ENCODE measurements at regions not wholly inside any gene's neighbourhood (a gene's known extent, or its start where the extent isn't known, plus 50 kb on each side); places are given as distances from the start of the nearest gene placed in this dataset.
"Not testable (repeated sequence)": the region's sequence is repeated elsewhere in the genome, so short reads cannot be mapped to it uniquely, and the experiment has no call there.

DNA sequence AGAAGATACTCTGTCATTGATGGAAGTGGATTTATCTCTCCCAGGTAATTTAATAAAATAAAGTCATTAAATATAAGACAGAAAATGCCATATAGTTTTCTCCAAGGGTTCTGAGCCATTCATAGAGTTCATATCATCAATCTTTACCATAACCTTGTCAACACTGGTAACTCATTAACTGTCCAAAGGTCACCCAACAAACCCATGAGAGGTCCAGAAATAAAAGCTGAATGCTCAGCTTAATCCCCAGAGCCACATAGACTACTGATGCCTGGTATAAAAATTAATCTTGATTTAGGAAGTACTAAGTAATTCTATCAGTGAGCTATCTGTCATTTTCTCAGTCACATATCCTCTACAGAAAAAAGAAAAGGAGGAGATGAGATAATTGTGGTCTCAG lies 903.0 kb upstream of the DDX18 start:
- DNase-seq (ENCODE audit: low read depth in 4 of 4, low spot score in 3 of 4), result no peak

DNA sequence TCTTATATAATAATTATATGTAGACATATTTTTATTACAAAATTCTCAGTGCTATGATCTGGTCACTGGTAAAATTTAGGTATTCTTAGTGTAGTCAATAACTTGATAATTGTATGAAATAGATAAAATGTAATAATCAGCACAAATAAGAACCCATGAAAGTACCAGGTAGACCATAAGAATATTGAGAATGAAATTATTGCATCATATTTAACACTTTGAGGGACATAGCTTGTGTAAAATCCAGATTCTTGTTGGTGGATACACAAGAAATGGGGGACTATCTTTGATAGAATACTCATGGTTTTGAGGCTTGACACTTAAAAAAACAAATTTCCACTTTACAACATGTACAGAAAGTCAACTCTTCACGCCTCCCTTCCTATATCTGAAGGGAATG lies 898.8 kb upstream of the DDX18 start:
- DNase-seq (ENCODE audit: low read depth in 4 of 4, low spot score in 3 of 4), result no peak

DNA sequence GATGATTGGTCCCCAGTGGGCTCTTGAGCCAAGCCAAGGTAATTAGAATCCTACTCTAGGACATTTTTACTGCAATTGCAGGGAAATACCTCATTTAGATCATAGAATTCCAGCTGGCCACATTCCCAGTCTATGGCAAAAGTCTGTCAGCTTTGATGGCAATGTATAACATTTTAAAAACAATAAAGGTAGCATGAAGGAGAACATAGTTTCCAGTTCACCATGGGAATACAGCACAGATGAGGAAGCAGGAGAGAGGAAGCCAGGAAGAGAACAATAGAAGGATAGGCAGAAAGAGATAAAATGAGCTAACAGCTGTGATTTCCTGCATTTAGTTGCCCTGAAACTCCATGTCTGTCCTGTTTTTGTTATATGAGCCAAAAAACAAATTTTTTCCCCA lies 897.3 kb upstream of the DDX18 start:
- DNase-seq (ENCODE audit: low read depth in 4 of 4, low spot score in 3 of 4), result no peak

DNA sequence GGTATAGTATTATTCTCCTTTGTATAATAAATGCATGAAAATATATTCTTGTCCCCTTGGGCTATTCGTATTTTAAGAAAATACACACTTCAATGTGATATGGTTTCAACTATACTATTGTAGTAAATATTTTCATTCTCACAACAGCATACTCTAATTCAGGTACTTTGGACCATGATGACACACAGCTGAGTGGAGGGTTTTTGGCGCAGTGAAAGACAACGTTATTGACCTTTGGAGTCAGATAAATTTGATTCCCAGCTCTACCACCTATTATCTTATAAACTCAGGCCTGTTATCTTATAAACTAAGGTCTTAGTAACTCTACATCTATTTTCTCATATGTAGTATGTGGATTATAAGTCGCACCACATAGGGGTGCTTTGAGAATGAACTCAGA lies 895.9 kb upstream of the DDX18 start:
- DNase-seq (ENCODE audit: low read depth in 4 of 4, low spot score in 3 of 4), result no peak

DNA sequence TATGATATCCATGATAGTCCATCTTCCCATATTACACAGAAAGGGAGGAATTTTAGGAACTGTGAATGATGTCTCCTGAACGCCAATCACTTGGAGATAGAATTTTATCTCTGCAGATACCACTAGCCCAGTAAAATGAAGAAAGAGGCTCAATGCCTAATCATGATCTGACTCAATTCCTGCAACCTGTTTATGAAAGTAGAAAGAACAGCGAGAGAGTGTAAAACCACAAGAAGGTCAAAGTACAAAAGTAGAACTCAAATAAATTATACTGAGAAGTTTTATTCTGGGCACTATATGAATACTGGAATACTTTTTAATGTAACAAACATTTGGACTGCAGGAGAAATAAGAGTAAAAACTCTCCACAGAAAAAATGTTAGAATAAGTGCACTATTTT lies 892.1 kb upstream of the DDX18 start:
- DNase-seq (ENCODE audit: low read depth in 4 of 4, low spot score in 3 of 4), result no peak

DNA sequence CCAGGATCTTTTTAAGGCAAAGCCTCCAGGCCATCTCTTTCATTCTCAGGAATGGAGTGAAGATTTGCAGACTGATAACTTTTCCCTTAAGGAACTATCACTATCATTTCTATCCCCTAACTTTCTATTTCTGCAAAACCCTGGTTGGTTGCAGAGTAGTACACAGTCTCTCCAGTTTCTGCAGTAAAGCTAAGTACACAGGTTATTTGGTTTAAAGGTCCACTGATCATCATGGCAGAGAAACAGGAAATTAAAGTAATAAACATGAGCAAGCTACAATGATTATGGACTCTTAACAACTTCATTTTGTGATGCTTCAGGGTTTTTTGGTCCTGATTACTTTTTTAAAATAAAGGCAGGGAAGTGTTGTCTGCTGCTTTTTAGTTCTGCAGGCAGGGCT lies 890.0 kb upstream of the DDX18 start:
- DNase-seq (ENCODE audit: low read depth in 4 of 4, low spot score in 3 of 4), result no peak

DNA sequence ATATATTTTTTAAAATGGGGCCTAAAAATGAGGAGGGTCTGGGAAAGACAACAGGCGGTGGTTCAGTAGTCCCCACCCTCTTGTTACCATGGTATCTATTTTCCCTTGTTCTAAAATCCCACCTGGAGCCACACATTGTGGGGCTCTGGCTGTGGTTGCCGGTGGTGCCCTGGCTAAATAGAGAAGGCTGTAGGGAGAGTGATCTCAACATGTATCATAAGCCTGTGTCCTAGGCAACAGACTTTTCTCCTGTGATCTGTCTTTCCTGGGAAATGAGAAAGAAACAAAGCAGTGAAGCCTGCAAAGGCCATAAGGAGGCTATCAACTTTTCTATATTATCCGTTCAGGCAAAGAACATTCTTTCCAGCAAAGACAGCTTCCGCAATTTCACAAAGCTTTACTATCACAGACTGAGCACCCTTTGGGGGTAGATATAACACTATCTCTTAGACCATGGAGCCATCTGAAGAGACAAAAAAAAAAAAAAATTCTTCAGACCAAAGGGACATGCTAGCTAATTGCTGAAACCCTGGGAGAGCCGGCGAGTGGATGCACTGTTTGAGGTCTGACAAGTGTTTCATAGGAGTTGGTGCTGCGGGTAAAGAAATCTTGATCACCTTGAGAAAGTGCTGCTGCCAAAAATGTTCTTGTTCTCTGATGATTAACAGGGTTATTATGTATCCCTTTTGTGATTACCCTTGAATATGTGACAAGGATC lies 879.2 kb upstream of the DDX18 start:
- DNase-seq (ENCODE audit: low read depth in 4 of 4, low spot score in 3 of 4), result no peak

DNA sequence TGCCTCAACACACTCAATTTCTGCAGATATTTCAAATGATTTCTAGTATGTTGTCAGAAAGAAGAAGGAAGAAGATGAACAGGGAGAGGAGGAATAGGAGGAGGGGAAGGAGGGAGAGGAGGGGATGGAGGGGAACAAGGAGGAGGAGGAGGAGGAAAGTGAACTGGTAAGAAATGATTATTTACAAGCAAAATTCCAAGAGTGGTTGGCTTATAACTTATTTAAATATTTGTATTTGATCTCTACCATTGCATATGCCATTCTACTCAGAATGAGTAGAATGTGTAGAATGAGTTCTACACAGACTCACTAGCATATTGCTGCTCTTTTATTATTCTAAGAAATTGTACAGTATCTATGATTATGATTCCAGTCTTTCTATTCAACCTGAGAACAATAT lies 866.2 kb upstream of the DDX18 start:
- DNase-seq (ENCODE audit: low read depth in 4 of 4, low spot score in 3 of 4), result no peak

DNA sequence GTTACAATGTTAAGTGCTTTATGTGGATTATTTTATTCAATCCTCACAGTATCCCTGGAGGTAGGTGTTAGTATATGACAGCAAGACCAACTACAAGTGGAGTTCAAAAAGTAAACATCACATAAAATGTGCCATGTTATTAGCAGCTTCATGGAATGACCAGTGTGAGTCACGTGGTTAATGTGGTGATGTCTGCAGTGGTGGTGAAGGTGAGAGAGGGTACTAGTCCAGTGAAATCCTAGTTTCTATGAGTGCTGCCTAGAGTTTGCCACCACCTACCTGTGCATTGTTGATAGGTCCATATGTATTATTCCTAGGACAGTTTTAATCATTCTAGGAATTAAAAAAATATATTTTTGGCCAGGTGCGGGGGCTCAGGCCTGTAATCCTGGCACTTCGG lies 865.2 kb upstream of the DDX18 start:
- no peak for DNase-seq (ENCODE audit: low read depth in 4 of 4, low spot score in 3 of 4)

DNA sequence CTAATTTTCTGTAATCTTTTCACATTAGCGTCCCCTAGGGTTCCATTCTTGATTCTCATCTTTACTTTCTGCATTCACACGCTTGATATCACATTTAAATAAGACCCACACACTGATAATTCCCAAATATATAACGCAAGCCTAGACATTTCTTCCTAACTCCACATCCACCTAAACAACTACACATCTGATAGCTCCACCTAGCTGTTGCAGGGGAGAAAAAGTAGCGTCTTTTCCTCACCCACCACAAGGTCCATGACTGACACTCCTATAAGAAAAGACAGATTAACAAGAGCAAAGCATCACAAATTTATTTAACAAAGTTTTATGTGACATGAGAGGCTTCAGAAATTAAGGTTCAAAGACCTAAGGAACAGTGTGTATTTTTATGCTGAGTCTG lies 862.2 kb upstream of the DDX18 start:
- no peak for DNase-seq (ENCODE audit: low read depth in 4 of 4, low spot score in 3 of 4)

DNA sequence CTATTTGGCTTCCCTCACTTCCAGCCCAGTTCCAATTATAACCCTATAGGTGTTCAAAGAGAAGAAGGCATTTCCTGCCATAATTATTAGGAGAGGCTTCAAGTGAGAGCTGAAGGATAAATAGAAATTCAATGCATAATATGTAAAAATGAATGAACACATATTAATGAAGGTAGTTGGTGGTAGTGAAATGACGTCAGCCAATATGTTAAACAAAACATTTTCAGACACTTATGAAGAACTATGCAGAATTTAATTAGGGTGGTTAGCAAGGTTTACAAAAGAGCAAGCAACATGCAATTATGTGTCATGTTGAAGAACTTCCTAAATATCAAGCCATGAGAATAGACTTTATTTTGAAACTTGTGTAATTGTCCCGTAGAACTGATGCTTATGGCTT lies 858.8 kb upstream of the DDX18 start:
- DNase-seq (ENCODE audit: low read depth in 4 of 4, low spot score in 3 of 4), result no peak

DNA sequence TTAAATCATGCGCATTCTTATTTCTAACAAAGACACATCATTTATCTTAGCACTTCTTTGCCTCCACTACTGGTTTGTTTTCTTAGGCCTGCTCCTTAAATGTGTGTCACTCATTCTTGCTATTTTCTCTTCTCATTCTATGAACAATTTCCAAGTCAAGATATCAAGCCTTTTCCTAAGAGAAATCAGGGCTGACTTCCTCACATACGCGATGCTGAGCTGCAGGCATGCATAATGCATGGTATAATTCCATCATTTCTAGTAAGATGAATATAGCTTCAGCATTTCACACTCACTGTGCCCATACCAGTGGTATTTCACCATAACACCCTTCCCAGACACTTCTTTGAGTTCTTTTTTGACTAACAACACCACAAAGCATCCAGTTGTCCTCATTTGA lies 838.9 kb upstream of the DDX18 start:
- DNase-seq (ENCODE audit: low read depth in 4 of 4, low spot score in 3 of 4), result no peak

DNA sequence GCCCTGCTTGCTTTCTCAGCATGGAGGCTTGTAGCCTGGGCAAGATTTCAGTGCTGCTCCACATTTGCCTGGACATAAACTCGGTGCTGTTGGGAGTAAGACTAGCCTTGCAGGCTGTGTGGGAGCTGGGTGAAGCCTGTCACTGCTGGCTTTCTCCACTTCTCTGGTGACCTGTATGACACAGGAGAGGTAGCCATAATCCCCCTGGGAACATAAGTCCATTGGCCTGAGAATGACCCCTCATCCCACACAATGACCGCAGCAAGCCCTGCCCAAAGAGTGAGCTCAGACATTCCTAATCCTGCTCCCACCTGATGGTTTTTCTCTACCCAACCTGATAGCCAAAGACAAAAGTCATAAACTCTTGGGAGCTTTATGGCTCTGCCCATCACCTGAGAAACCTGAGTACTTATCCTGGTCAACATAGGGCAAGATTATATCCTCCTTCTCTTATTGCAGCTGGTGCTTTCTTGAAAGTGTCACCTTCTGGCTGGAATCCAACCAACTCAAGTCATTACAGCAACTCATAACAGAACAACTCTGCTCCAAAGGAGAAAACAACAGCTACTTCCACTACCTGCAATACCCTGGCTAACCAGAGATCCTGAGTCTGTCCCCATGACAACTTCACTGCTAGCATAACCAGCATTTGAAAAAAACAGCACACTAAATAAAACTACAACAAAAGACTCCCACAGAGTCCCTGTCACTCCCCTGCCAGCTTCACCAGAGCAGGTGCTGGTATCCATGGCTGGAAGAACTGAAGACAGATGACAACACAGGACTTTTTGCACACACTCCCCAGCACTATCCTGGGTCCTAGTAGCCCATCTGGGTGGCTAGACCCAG lies 834.4 kb upstream of the DDX18 start:
- peak in 1 of 4 donors; percentile 10 for DNase-seq (ENCODE audit: low read depth in 4 of 4, low spot score in 3 of 4)

DNA sequence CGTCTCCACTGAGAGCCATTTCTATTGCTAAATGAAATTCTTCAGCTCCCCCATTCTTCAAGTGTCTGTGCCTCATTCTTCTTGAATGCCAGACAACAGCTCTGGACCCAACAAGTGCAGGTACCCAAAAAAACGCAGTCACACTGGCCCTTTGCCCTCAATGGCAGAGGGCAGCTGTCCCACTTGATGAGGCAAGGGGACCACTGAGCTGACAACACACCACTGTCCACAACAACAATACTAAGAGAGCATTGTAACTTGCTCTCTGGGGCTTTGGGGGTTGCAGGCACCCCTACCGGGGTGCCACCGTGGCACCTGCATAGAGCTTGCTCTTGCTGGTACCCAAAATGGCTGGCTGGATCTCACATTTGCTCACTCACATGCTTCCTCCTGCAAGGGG lies 827.0 kb upstream of the DDX18 start:
- DNase-seq (ENCODE audit: low read depth in 4 of 4, low spot score in 3 of 4), result no peak

DNA sequence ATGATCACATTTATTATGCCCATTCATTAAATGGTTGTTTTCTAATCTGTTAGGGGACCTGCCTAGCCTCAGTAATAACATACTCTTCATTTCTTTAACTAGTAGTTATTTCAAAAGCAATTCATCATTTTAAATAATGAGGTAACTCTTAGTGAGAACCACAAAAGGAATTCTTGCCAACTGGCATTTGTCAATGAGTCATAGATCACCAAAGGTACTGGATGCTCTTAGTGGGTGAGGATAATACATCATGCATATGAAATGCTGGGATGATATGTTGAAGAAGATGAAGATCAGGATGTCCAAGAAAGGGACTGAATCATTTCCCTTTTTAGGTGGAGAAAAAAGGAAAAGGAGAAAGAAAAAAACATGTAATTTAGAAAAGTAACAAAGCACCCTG lies 826.2 kb upstream of the DDX18 start:
- no peak for DNase-seq (ENCODE audit: low read depth in 4 of 4, low spot score in 3 of 4)

DNA sequence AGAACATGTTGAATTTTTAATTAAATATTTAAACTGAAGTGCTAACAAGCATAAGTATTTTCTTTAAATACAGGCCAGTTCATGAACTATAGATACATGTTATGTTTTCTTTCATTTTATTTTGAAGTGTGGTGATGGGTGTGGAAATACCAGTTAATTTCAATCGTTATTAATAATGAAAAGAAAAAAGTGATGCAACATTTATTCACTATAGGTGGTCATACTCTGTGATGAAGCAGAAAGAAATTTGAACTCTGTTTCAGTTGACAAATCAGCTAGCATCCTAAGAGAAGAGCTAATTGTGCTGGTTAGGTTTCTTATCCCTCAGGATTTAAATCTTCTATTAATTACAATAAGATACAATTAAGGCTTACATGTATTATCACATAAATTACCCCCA lies 795.1 kb upstream of the DDX18 start:
- DNase-seq (ENCODE audit: low read depth in 4 of 4, low spot score in 3 of 4), result no peak

DNA sequence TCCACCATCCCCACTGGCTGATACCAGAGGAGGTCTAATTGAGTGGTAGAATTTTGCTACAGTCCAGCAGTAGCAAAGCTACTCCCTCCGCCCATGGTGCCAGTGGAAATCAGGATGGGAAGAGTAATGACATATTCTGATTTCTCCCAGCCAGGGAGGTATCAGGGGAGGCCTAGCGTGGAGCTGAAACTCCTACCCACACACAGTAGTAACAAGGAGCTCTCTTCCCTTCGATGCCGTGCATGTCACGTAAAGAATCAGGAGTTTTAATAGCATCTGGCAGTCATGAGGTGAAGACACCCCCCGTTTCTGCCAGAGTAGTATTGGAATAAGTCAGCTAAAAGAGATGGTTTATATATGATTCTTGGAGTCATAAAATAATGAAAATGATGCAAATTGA lies 786.8 kb upstream of the DDX18 start:
- DNase-seq (ENCODE audit: low read depth in 4 of 4, low spot score in 3 of 4), result no peak

DNA sequence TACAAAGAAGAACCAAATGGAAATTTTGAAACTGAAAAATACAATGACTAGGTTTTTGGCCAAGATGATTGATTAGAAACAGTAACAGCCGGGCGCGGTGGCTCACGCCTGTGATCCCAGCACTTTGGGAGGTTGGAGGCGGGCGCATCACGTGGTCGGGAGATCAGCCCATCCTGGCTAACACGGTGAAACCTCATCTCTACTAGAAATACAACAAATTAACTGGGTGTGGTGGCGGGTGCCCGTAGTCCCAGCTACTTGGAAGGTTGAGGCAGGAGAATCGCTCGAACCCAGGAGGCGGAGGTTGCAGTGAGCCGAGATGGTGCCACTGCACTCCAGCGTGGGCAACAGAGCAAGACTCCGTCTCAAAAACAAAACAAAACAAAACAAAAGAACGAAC lies 785.8 kb upstream of the DDX18 start:
- not testable (repeated sequence) for DNase-seq (ENCODE audit: low read depth in 4 of 4, low spot score in 3 of 4)

DNA sequence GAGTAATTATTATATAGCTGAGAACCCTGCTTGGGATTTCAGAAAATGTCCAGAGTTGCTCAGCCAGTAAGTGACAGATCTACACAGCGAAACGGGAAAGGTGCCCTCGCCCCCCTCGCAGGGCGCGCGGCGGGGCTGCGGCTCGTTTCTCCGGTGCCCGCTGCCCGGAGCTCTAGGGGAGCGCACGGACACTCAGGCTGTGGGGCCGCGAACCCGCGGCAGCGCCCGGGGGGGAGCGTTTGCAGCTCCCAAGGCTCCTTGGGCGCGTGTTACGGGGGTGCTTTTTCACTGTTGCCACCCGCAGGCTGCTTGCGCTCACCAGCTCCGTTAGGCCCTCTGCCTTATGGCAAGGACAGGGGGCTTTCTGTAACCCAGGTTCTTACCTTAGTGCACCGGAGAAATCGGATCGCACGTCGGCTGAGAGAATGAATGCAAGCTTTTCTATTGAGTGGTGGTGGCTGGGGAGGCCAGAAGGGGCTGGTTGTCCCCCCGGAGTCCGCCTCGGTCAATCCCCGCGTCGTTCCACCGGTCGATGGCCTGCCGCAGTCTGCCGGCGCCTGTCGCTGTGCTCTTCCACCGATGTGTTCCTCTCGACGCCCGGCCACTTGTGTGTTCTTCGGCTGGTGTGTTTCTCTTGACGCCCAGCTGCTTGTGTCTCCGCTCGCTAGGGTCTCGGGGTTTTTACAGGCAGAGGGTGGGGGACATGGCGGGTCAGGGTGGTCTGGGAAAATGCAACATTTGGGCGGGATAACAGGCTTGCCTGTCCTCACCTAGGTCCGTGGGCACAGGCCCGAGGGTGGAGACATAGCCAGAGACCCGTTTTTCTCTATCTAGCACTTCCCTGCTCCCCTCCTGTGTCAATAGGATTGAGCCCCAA lies 758.8 kb upstream of the DDX18 start:
- DNase-seq (ENCODE audit: low read depth in 4 of 4, low spot score in 3 of 4), result no peak

DNA sequence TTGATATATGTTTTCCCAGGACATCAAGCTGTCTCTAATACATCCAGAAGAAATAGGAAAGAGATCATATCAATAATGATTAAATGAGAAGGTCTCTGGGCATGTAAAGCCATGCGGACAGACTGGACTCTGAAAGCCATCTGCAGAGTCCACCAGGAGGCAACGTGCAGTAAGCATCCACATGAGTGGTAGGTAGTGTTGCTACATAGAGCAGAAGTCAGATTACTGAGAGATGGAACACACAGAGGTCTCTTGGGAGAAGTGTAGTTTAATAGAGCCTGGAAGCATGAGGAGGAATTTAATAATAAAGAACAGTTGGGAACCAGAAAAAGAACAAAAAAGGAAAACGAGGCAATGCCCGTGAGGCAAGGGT lies 758.1 kb upstream of the DDX18 start:
- no peak for DNase-seq (ENCODE audit: low read depth in 4 of 4, low spot score in 3 of 4)

DNA sequence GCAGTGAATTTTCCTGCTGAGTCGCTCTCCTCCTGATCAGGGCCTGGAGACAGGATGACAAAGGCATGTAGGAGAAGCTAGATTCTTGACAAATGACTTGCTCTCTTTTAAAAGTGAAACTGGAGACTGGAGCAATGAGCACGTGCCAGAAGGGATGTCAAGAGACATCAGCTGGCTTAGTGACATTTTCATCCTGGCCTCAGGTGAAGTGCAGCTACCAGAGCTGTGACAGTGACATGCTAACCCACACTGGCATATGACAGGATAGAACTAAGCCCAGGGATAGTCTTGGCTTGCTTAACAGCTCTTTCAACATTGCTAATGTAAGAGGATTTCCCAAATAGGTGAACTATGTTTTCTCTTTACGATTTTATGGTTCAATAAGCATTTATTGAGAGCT lies 757.5 kb upstream of the DDX18 start:
- no peak for DNase-seq (ENCODE audit: low read depth in 4 of 4, low spot score in 3 of 4)

Data from right renal pelvis (tissue), 4 donors.